IMR-90 (cell line): ENCODE measurements at regions not wholly inside any gene's neighbourhood (a gene's known extent, or its start where the extent isn't known, plus 50 kb on each side); places are given as distances from the start of the nearest gene placed in this dataset.

Experiments used
- ATAC-seq: fragments of 200-7000 bp; cut with Tn5 transposase; 2 replicates; pipeline ENCODE4 v1.9.1; 2020; ENCODE audit warnings: low read depth, mild to moderate bottlenecking, moderate library complexity
- BruUV-seq: library from RNA; stranded (reverse); fragments of 400-500 nt; replicated peaks from 2 replicates; lab custom pipeline; 2021; lab: Mats Ljungman, UMichigan
- CTCF ChIA-PET: fragments of 300-600 bp; formaldehyde crosslinking; extraction: SDS; loops from one replicate; lab custom pipeline; 2021; ENCODE audit warnings: antibody characterized with exemption; lab: Yijun Ruan, JAX
- POLR2A ChIA-PET: fragments of 300-600 bp; sonication (Branson Sonifier 250); formaldehyde crosslinking; loops from one replicate; lab custom pipeline; 2022; ENCODE audit warnings: antibody characterized with exemption; ENCODE audit not compliant: unreplicated experiment; lab: Charles Lee
- DNase-seq: peaks from one replicate; pipeline ENCODE4 v3.0.0; 2013
- H2AFZ ChIP-seq: replicated peaks from 2 replicates; pipeline ENCODE3; 2013; ENCODE audit warnings: low read length, mild to moderate bottlenecking; ENCODE audit not compliant: poor library complexity
- H2AK5ac ChIP-seq: 2 replicates; pipeline ENCODE4 v1.6.1; 2013; ENCODE audit warnings: low read depth, low read length, inconsistent platforms
- H2AK9ac ChIP-seq: replicated peaks from 2 replicates; pipeline ENCODE3; 2013; ENCODE audit warnings: mild to moderate bottlenecking, low read depth, low read length, moderate library complexity; ENCODE audit not compliant: poor library complexity
- H2BK120ac ChIP-seq: 2 replicates; pipeline ENCODE4 v1.6.1; 2013; ENCODE audit warnings: low read depth, low read length, inconsistent platforms
- H2BK15ac ChIP-seq: 3 replicates; pipeline ENCODE4 v1.6.1; 2013; ENCODE audit warnings: low read depth, low read length, inconsistent platforms
- H2BK20ac ChIP-seq: 2 replicates; pipeline ENCODE4 v1.6.1; 2013; ENCODE audit warnings: low read depth, mild to moderate bottlenecking, inconsistent platforms, low read length, moderate library complexity
- H2BK5ac ChIP-seq: 2 replicates; pipeline ENCODE4 v1.6.1; 2013; ENCODE audit warnings: mild to moderate bottlenecking, low read depth, low read length, inconsistent platforms; ENCODE audit not compliant: poor library complexity, severe bottlenecking
- H3K14ac ChIP-seq: replicated peaks from 2 replicates; pipeline ENCODE4 v1.6.1; 2013; ENCODE audit warnings: low read depth, low read length, inconsistent platforms
- H3K18ac ChIP-seq: 2 replicates; pipeline ENCODE4 v1.6.1; 2013; ENCODE audit warnings: low read depth, low read length, control low read depth
- H3K23ac ChIP-seq: 2 replicates; pipeline ENCODE4 v1.6.1; 2013; ENCODE audit warnings: low read depth, low read length, inconsistent platforms
- H3K27ac ChIP-seq: 2 replicates; pipeline ENCODE4 v1.5.1; 2013; ENCODE audit warnings: mild to moderate bottlenecking, control low read depth, low read length; ENCODE audit not compliant: insufficient read depth
- H3K27me3 ChIP-seq: 2 replicates; pipeline ENCODE4 v1.6.1; 2013; ENCODE audit warnings: low read length; ENCODE audit not compliant: control insufficient read depth, insufficient read depth
- H3K36me3 ChIP-seq: 2 replicates; pipeline ENCODE4 v1.6.1; 2013; ENCODE audit warnings: low read length, mixed read lengths; ENCODE audit not compliant: control insufficient read depth, insufficient read depth
- H3K4ac ChIP-seq: 2 replicates; pipeline ENCODE4 v1.6.1; 2013; ENCODE audit warnings: low read depth, low read length, inconsistent platforms
- H3K4me1 ChIP-seq: 2 replicates; pipeline ENCODE4 v1.6.1; 2013; ENCODE audit warnings: low read length, mixed read lengths; ENCODE audit not compliant: control insufficient read depth, insufficient read depth
- H3K4me2 ChIP-seq: 2 replicates; pipeline ENCODE4 v1.6.1; 2013; ENCODE audit warnings: low read depth, mild to moderate bottlenecking, control low read depth, low read length, moderate library complexity
- H3K4me3 ChIP-seq: 2 replicates; pipeline ENCODE4 v1.5.1; 2013; ENCODE audit warnings: low read depth, mild to moderate bottlenecking, control low read depth, low read length, moderate library complexity; ENCODE audit not compliant: insufficient read depth
- H3K56ac ChIP-seq: 2 replicates; pipeline ENCODE4 v1.6.1; 2013; ENCODE audit warnings: low read length, inconsistent platforms; ENCODE audit not compliant: insufficient read depth; ENCODE audit errors: extremely low read depth
- H3K79me1 ChIP-seq, 2 experiments: 2 replicates each; pipeline ENCODE4 v1.6.1; 2013; ENCODE audit warnings: low read length in 2 of 2, inconsistent platforms in 1 of 2, low read depth in 1 of 2
- H3K9ac ChIP-seq: 2 replicates; pipeline ENCODE4 v1.6.1; 2013; ENCODE audit warnings: low read depth, low read length, control low read depth
- H3K9me1 ChIP-seq: 2 replicates; pipeline ENCODE4 v1.6.1; 2013; ENCODE audit warnings: low read length, inconsistent platforms; ENCODE audit not compliant: insufficient read depth
- H3K9me3 ChIP-seq: 2 replicates; pipeline ENCODE4 v1.6.1; 2013; ENCODE audit warnings: low read length; ENCODE audit not compliant: control insufficient read depth, insufficient read depth
- H4K20me1 ChIP-seq: 2 replicates; pipeline ENCODE4 v1.6.1; 2013; ENCODE audit warnings: low read length, inconsistent platforms; ENCODE audit not compliant: insufficient read depth
- H4K5ac ChIP-seq: 2 replicates; pipeline ENCODE4 v1.6.1; 2013; ENCODE audit warnings: mild to moderate bottlenecking, low read depth, low read length, control low read depth
- H4K8ac ChIP-seq, 2 experiments: 2 replicates each; pipeline ENCODE4 v1.6.1; 2013; ENCODE audit warnings: low read depth in 2 of 2, low read length in 2 of 2, control low read depth in 1 of 2, inconsistent platforms in 1 of 2
- H4K91ac ChIP-seq: 2 replicates; pipeline ENCODE4 v1.6.1; 2013; ENCODE audit warnings: low read depth, low read length, inconsistent platforms; ENCODE audit not compliant: insufficient read depth
- MXI1 ChIP-seq: IDR thresholded peaks from 2 replicates; pipeline ENCODE4 v1.6.1; 2012; ENCODE audit warnings: low read depth, mild to moderate bottlenecking, low read length, moderate library complexity, borderline replicate concordance
- SMC3 ChIP-seq: fragments of 150-350 bp; IDR thresholded peaks from 2 replicates; pipeline ENCODE4 v1.6.1; 2016; ENCODE audit warnings: low read depth, mild to moderate bottlenecking, antibody characterized with exemption, low read length, moderate library complexity
- WGBS, 2 experiments: methylation state at CpG; one replicate each; pipeline versions ENCODE4 v1.1.5 to v1.1.7; 2013; ENCODE audit warnings: missing lambda C conversion rate in 2 of 2; ENCODE audit not compliant: insufficient read length in 1 of 2; ENCODE audit errors: extremely low coverage in 2 of 2; 5-methylcytosine and 5-hydroxymethylcytosine counted together
- dilution Hi-C: fragments of 300-500 bp; cut with HindIII; formaldehyde crosslinking; loops from one replicate; pipeline ENCODE4 v1.14.3; 2018; ENCODE audit warnings: low sequenced_read_pairs; ENCODE audit not compliant: unreplicated experiment
- in situ Hi-C: fragments of 300-500 bp; cut with MboI; formaldehyde crosslinking; loops from 3 replicates; pipeline ENCODE4 v1.14.3; 2019; ENCODE audit warnings: low sequenced_read_pairs, inconsistent platforms, mixed read lengths
- intact Hi-C: fragments of 100-400 bp; cut with micrococcal nuclease; formaldehyde crosslinking; loops from 2 replicates; pipeline ENCODE4 v1.10.0; 2022

DNA sequence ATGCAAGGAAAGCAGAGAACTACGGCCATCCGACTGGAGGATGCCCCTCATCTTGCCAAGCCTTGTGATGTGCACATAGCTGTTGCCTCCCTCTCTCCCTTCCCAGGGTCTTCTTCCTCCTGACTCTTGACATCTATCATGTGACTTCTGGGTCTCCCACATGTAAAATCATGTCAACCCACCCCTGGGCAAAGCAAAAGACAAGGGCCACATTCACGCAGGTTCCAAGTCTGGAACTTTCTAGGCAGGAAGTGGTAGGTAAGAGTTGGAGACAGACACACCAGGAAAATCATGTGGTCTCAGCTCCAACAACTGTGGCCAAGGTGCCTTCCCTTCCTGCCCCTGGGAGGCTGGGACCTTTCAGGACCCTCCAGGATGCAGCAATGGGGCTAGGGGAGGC is 187.3 kb downstream of the CXCL12 start:
- Histone ChIP-seq H3K4ac (peak overlapping the region; percentile 50; the same call in 1 of the 2 replicates), H3K18ac (peak overlapping the region; percentile 52; the same call in 1 of the 2 replicates), H3K9ac (no peak overlapping the region), H3K23ac (no peak overlapping the region; the same call in 1 of the 2 replicates), H2BK5ac (no peak overlapping the region), H2AK5ac (0 out of 2 replicates have a peak overlapping the region, but pooled peaks have one; percentile 56), H2AFZ (peak overlapping the region; percentile 35), H3K27me3 (peaks cover 17% of the 10 kb centered on the region), H4K20me1 (peaks cover 3% of the 10 kb centered on the region; the same call in 1 of the 2 replicates), H2BK20ac (peak overlapping the region; percentile 34), H3K4me1 (peaks cover 27% of the 10 kb centered on the region), H2AK9ac (no peak overlapping the region), H3K56ac (no peak overlapping the region), H4K8ac (0 out of 4 replicates have a peak overlapping the region, but pooled peaks of 1 of the 2 experiments have one; percentile 19), H3K27ac (no peak overlapping the region), H3K36me3 (no peaks in the 10 kb centered on the region), H3K4me2 (peak overlapping the region; percentile 23; the same call in 1 of the 2 replicates), H3K9me1 (peaks cover 12% of the 10 kb centered on the region), H2BK15ac (no peak overlapping the region; the same call in 1 of the 3 replicates), H2BK120ac (peak overlapping the region; percentile 17; the same call in 1 of the 2 replicates), H3K14ac (no peak overlapping the region), H4K5ac (peak overlapping the region; percentile 67; the same call in 1 of the 2 replicates), H3K79me1 (no peaks in the 10 kb centered on the region), H3K9me3 (peaks cover 6% of the 10 kb centered on the region), H3K4me3 (no peak overlapping the region), H4K91ac (peak overlapping the region; percentile 29; the same call in 1 of the 2 replicates)
- ChIA-PET CTCF (no interaction called here), POLR2A (no interaction called here)
- in situ Hi-C loops (no loop called here), dilution Hi-C loops (no loop called here), intact Hi-C loops (no loop called here)
- TF ChIP-seq SMC3 (no peak), MXI1 (no peak)
- no peak for ATAC-seq
- BruUV-seq: no TSS peak
- no peak for DNase-seq
- 83% methylated on average over 2 of the region's 3 CpGs; no CpG with 5 or more reads in 1 of the 2 experiments for WGBS, 2 experiments
